Fibroblast of lung (primary cell): ENCODE measurements at regions not wholly inside any gene's neighbourhood (a gene's known extent, or its start where the extent isn't known, plus 50 kb on each side); places are given as distances from the start of the nearest gene placed in this dataset.

Experiments
- DNase-seq, 2 donors: peaks; one replicate each; pipeline versions ENCODE4 v3.0.0 to v3.0.0-alpha.2; 2010; ENCODE audit warnings: low read depth in 2 of 2
- H2AFZ ChIP-seq: 2 replicates; pipeline ENCODE4 v1.5.1; 2012; ENCODE audit warnings: low read length, control low read depth, inconsistent platforms
- H3K27ac ChIP-seq: 2 replicates; pipeline ENCODE4 v1.5.1; 2011; ENCODE audit warnings: low read length, control low read depth; ENCODE audit not compliant: insufficient read depth
- H3K27me3 ChIP-seq: 2 replicates; pipeline ENCODE4 v1.5.1; 2011; ENCODE audit warnings: mild to moderate bottlenecking, low read length; ENCODE audit not compliant: control insufficient read depth, insufficient read depth
- H3K36me3 ChIP-seq: 2 replicates; pipeline ENCODE4 v1.5.1; 2011; ENCODE audit warnings: low read length; ENCODE audit not compliant: control insufficient read depth, insufficient read depth
- H3K4me1 ChIP-seq: 2 replicates; pipeline ENCODE4 v1.5.1; 2011; ENCODE audit warnings: low read length; ENCODE audit not compliant: control insufficient read depth, insufficient read depth; ENCODE audit errors: extremely low read depth
- H3K4me2 ChIP-seq: 2 replicates; pipeline ENCODE4 v1.5.1; 2011; ENCODE audit warnings: low read length, control low read depth; ENCODE audit not compliant: insufficient read depth; ENCODE audit errors: extremely low read depth
- H3K4me3 ChIP-seq, 4 experiments: fragments of 200-600 bp in 1 of 4; sonication (generic) in 1 of 4; replicated peaks in 1 of 4; 2 replicates each; pipeline ENCODE4 v1.5.1; 2011 to 2016; ENCODE audit warnings: low read length in 4 of 4, low read depth in 3 of 4, mild to moderate bottlenecking in 3 of 4, control low read depth in 2 of 4, inconsistent platforms in 1 of 4, mixed read lengths in 1 of 4; ENCODE audit not compliant: insufficient read depth in 1 of 4; ENCODE audit errors: control extremely low read depth in 1 of 4
- H3K79me2 ChIP-seq: 2 replicates; pipeline ENCODE4 v1.5.1; 2012; ENCODE audit warnings: mild to moderate bottlenecking, low read length, inconsistent platforms; ENCODE audit not compliant: control insufficient read depth, insufficient read depth
- H3K9ac ChIP-seq: 2 replicates; pipeline ENCODE4 v1.5.1; 2011; ENCODE audit warnings: mild to moderate bottlenecking, low read length, control low read depth; ENCODE audit not compliant: insufficient read depth
- H3K9me3 ChIP-seq: 2 replicates; pipeline ENCODE4 v1.5.1; 2012; ENCODE audit warnings: low read depth, low read length; ENCODE audit not compliant: control insufficient read depth, insufficient read depth
- H4K20me1 ChIP-seq: 2 replicates; pipeline ENCODE4 v1.5.1; 2011; ENCODE audit warnings: low read length; ENCODE audit not compliant: control insufficient read depth, insufficient read depth; ENCODE audit errors: extremely low read depth
- CTCF ChIP-seq, 2 donors: IDR thresholded peaks in 1 of 2; conservative IDR thresholded peaks in 1 of 2; 1 replicate in 1 of 2; 2 replicates in 1 of 2; pipeline ENCODE4 v1.5.1; 2011 to 2012; ENCODE audit warnings: low read length in 2 of 2, control low read depth in 1 of 2, inconsistent platforms in 1 of 2, low read depth in 1 of 2, mild to moderate bottlenecking in 1 of 2
- EZH2 ChIP-seq: IDR thresholded peaks from 2 replicates; pipeline ENCODE4 v1.5.1; 2012; ENCODE audit warnings: low read length, control low read depth, mild to moderate bottlenecking; ENCODE audit errors: missing control alignments

DNA sequence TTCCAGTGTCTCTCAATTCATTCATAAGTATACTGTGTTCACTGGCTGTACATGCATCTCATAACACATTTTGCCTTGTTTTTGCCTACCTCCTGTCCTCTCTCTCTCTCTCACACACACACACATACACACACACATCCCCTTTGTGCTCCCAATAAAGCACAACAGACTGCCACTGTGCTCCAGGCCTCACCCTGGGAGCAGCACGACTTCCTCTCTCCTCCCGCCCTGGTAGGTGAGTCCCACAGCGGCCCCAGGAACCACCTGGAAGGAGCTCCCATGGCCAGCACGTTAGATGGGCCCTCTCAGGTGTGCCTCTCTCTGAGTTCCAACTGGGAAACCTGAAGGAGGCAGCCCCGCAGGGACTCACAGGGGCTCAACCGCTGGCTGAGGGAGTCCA, 65.4 kb downstream of the MARCHF4 start:
- Histone ChIP-seq H3K9ac (no peak overlapping the region), H3K27ac (no peak overlapping the region), H3K79me2 (no peaks in the 10 kb centered on the region), H3K4me1 (peaks cover 5% of the 10 kb centered on the region), H3K9me3 (no peaks in the 10 kb centered on the region), H3K27me3 (no peaks in the 10 kb centered on the region), H3K4me3 (no peak overlapping the region), H2AFZ (no peak overlapping the region), H4K20me1 (no peaks in the 10 kb centered on the region), H3K36me3 (no peaks in the 10 kb centered on the region), H3K4me2 (no peak overlapping the region)
- DNase-seq = no peak
- TF ChIP-seq EZH2 = no peak
- no peak for TF ChIP-seq CTCF (conservative IDR thresholded peaks at IDR 0.05 in 1 of 2, IDR thresholded peaks at IDR 0.05 in 1 of 2; ENCODE audit: low read depth in 1 of 2, low read length in 2 of 2)

DNA sequence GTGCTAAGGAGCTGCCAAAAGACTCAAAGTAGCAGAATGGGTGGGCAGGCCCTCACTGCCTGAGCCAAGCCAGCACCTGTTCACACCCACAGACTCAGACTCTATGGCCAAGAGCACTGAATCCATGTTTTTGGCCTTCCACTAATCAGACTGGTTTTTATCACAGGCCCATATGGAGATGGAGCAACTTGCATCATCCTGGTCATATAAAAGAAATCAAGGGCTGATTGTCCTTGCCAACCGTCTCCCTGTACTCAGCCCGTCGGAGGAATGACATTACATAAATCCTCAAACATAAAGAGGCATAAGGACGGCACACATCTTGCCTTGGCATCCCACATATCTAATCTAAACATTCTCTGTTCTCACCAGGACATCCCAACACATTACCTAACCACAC, 66.7 kb downstream of the MARCHF4 start:
- Histone ChIP-seq H3K4me2 (no peak overlapping the region), H3K27ac (no peak overlapping the region), H3K79me2 (no peaks in the 10 kb centered on the region), H3K9me3 (no peaks in the 10 kb centered on the region), H4K20me1 (no peaks in the 10 kb centered on the region), H3K4me3 (no peak overlapping the region), H3K9ac (no peak overlapping the region), H2AFZ (no peak overlapping the region), H3K36me3 (no peaks in the 10 kb centered on the region), H3K4me1 (peaks cover 5% of the 10 kb centered on the region), H3K27me3 (no peaks in the 10 kb centered on the region)
- no peak for DNase-seq
- no peak for TF ChIP-seq EZH2
- TF ChIP-seq CTCF (conservative IDR thresholded peaks at IDR 0.05 in 1 of 2, IDR thresholded peaks at IDR 0.05 in 1 of 2; ENCODE audit: low read depth in 1 of 2, low read length in 2 of 2) = no peak

DNA sequence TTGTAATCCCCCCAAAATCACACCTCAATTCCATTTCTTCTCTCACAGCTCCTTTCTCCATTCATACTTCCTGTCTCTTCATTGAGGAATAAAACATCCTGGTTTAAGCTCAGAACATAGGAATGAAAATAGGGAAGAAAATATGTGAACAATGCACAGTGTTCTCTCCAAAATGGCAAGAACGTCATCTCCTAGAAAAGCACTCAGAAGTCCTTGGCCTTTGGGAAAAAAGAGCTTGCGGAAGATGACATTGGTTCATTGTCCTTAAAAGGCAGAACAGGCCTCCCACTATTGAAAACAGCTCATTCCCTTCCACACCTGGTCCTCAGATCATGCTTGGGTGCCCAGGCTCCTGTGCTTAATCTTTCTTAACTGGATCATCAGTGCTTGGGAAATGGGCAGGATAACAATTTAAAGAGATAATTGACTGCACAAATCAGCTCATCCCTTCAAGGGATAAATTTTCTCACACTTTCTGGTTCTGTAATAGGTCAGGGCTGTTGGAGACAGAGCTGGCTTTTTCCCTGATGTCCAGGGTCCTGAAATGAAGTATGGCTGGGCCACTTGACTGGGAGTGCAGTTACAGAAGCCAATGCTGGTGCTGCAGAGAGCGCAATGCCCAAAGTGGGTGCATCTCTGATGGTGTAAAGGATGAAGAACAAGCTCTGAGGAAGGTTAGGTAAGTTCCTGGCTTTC, 69.2 kb downstream of the MARCHF4 start:
- Histone ChIP-seq H4K20me1 (no peaks in the 10 kb centered on the region), H3K9ac (no peak overlapping the region), H3K4me3 (no peak overlapping the region), H3K79me2 (no peaks in the 10 kb centered on the region), H3K27ac (no peak overlapping the region), H3K9me3 (no peaks in the 10 kb centered on the region), H3K36me3 (no peaks in the 10 kb centered on the region), H3K4me1 (peaks cover 11% of the 10 kb centered on the region), H2AFZ (no peak overlapping the region), H3K4me2 (no peak overlapping the region), H3K27me3 (no peaks in the 10 kb centered on the region)
- TF ChIP-seq EZH2 (no peak), CTCF (conservative IDR thresholded peaks at IDR 0.05 in 1 of 2, IDR thresholded peaks at IDR 0.05 in 1 of 2; ENCODE audit: low read depth in 1 of 2, low read length in 2 of 2) (no peak)
- DNase-seq = peak in 1 of 2 donors; percentile 92
